Activated T-cell treated with anti-CD3 and anti-CD28 coated beads, Interleukin-2, amount 50 U/mL, for 4 hours (primary cell): ENCODE measurements at regions not wholly inside any gene's neighbourhood (a gene's known extent, or its start where the extent isn't known, plus 50 kb on each side); places are given as distances from the start of the nearest gene placed in this dataset.

ENCODE experiments used
- ATAC-seq, 2 donors: fragments of 200-7000 bp; cut with Tn5 transposase; one replicate each; pipeline ENCODE4 v1.10.0; 2021
- DNase-seq: peaks from one replicate; pipeline ENCODE4 v3.0.0-alpha.2; 2020
- H3K27me3 Mint-ChIP-seq: one replicate; pipeline ENCODE4 v1.8.0; 2021; ENCODE audit warnings: low read depth, mixed read lengths
- H3K36me3 Mint-ChIP-seq: one replicate; pipeline ENCODE4 v1.8.0; 2022; ENCODE audit warnings: mixed read lengths; ENCODE audit not compliant: insufficient read depth
- H3K4me1 Mint-ChIP-seq: one replicate; pipeline ENCODE4 v1.8.0; 2021; ENCODE audit warnings: low read depth, mixed read lengths
- H3K4me3 Mint-ChIP-seq: one replicate; pipeline ENCODE4 v1.8.0; 2021; ENCODE audit warnings: mild to moderate bottlenecking, moderate library complexity, mixed read lengths
- H3K9me3 Mint-ChIP-seq: one replicate; pipeline ENCODE4 v1.8.0; 2021; ENCODE audit warnings: mixed read lengths

- no peak overlapping the region for H3K4me3 Mint-ChIP-seq
- ATAC-seq, result no peak
- H3K9me3 Mint-ChIP-seq, result no peaks in the 10 kb centered on the region
- no peak for DNase-seq
- no peaks in the 10 kb centered on the region for H3K4me1 Mint-ChIP-seq
- H3K27me3 Mint-ChIP-seq, result peaks cover 19% of the 10 kb centered on the region
- no peaks in the 10 kb centered on the region for H3K36me3 Mint-ChIP-seq
These were observed 71.1 kb upstream of the MAPRE2 start for GRCh38 chr18:34970106-34970505.

- DNase-seq (no peak), ATAC-seq (peak in 1 of 2 donors; percentile 50)
- H3K36me3 Mint-ChIP-seq, result no peaks in the 10 kb centered on the region
- no peaks in the 10 kb centered on the region for H3K9me3 Mint-ChIP-seq
- H3K4me3 Mint-ChIP-seq, result no peak overlapping the region
- peaks cover 28% of the 10 kb centered on the region for H3K27me3 Mint-ChIP-seq
- peaks cover 4% of the 10 kb centered on the region for H3K4me1 Mint-ChIP-seq
These were observed 69.9 kb upstream of the MAPRE2 start for GRCh38 chr18:34971313-34971712.

- DNase-seq, result no peak
- H3K4me1 Mint-ChIP-seq, result peaks cover 11% of the 10 kb centered on the region
- peaks cover 28% of the 10 kb centered on the region for H3K27me3 Mint-ChIP-seq
- H3K36me3 Mint-ChIP-seq, result no peaks in the 10 kb centered on the region
- no peak for ATAC-seq
- no peak overlapping the region for H3K4me3 Mint-ChIP-seq
- no peaks in the 10 kb centered on the region for H3K9me3 Mint-ChIP-seq
These were observed 68.3 kb upstream of the MAPRE2 start for GRCh38 chr18:34972765-34973414.

GRCh38 chr18:34976123-34976522 is 65.1 kb upstream of the MAPRE2 start:
- Mint-ChIP-seq H3K4me3 (peak overlapping the region; percentile 79), H3K27me3 (peaks cover 29% of the 10 kb centered on the region), H3K36me3 (no peaks in the 10 kb centered on the region), H3K4me1 (peaks cover 32% of the 10 kb centered on the region), H3K9me3 (no peaks in the 10 kb centered on the region)
- no peak for DNase-seq
- ATAC-seq, result no peak

GRCh38 chr18:34976534-34976898 is 64.7 kb upstream of the MAPRE2 start:
- Mint-ChIP-seq H3K27me3 (peaks cover 29% of the 10 kb centered on the region), H3K36me3 (no peaks in the 10 kb centered on the region), H3K9me3 (no peaks in the 10 kb centered on the region), H3K4me3 (peak overlapping the region; percentile 79), H3K4me1 (peaks cover 32% of the 10 kb centered on the region)
- DNase-seq, result no peak
- ATAC-seq, result no peak

- peaks cover 32% of the 10 kb centered on the region for H3K4me1 Mint-ChIP-seq
- peak; percentile 77 for DNase-seq
- H3K27me3 Mint-ChIP-seq, result peaks cover 29% of the 10 kb centered on the region
- no peaks in the 10 kb centered on the region for H3K36me3 Mint-ChIP-seq
- H3K4me3 Mint-ChIP-seq, result peak overlapping the region; percentile 79
- no peaks in the 10 kb centered on the region for H3K9me3 Mint-ChIP-seq
- ATAC-seq, result peak; percentile 71 to 75
These were observed 64.0 kb upstream of the MAPRE2 start for GRCh38 chr18:34976899-34977837.

GRCh38 chr18:34977838-34978532 is 63.2 kb upstream of the MAPRE2 start:
- peak; percentile 16 to 28 for ATAC-seq
- H3K36me3 Mint-ChIP-seq, result no peaks in the 10 kb centered on the region
- H3K27me3 Mint-ChIP-seq, result peaks cover 29% of the 10 kb centered on the region
- peaks cover 32% of the 10 kb centered on the region for H3K4me1 Mint-ChIP-seq
- H3K4me3 Mint-ChIP-seq, result peak overlapping the region; percentile 79
- H3K9me3 Mint-ChIP-seq, result no peaks in the 10 kb centered on the region
- peak; percentile 27 for DNase-seq

- Mint-ChIP-seq H3K27me3 (peaks cover 24% of the 10 kb centered on the region), H3K4me3 (peak overlapping the region; percentile 79), H3K4me1 (peaks cover 32% of the 10 kb centered on the region), H3K36me3 (no peaks in the 10 kb centered on the region), H3K9me3 (no peaks in the 10 kb centered on the region)
- ATAC-seq (peak in 1 of 2 donors; percentile 1), DNase-seq (no peak)
These were observed 62.7 kb upstream of the MAPRE2 start for GRCh38 chr18:34978533-34978893.

- peak; percentile 75 to 77 for ATAC-seq
- H3K9me3 Mint-ChIP-seq, result no peaks in the 10 kb centered on the region
These were observed 62.1 kb upstream of the MAPRE2 start for GRCh38 chr18:34978953-34979608.

GRCh38 chr18:34981487-34981886 is 59.7 kb upstream of the MAPRE2 start:
- Mint-ChIP-seq H3K27me3 (peaks cover 3% of the 10 kb centered on the region), H3K4me1 (peaks cover 25% of the 10 kb centered on the region), H3K4me3 (no peak overlapping the region), H3K9me3 (no peaks in the 10 kb centered on the region), H3K36me3 (no peaks in the 10 kb centered on the region)
- ATAC-seq (no peak), DNase-seq (no peak)

More at GRCh38 chr18:34978953-34979608, 62.1 kb upstream of the MAPRE2 start:
- no peaks in the 10 kb centered on the region for H3K36me3 Mint-ChIP-seq
- H3K4me3 Mint-ChIP-seq, result peak overlapping the region; percentile 79
- H3K27me3 Mint-ChIP-seq, result peaks cover 20% of the 10 kb centered on the region
- H3K4me1 Mint-ChIP-seq, result peaks cover 32% of the 10 kb centered on the region
- peak; percentile 69 for DNase-seq

GRCh38 chr18:34985963-34986362 is 55.2 kb upstream of the MAPRE2 start:
- ATAC-seq (no peak), DNase-seq (no peak)
- Mint-ChIP-seq H3K27me3 (no peaks in the 10 kb centered on the region), H3K4me3 (no peak overlapping the region), H3K4me1 (no peaks in the 10 kb centered on the region), H3K36me3 (no peaks in the 10 kb centered on the region), H3K9me3 (no peaks in the 10 kb centered on the region)

GRCh38 chr18:34990597-34990996 is 50.6 kb upstream of the MAPRE2 start:
- no peak for DNase-seq
- Mint-ChIP-seq H3K4me3 (no peak overlapping the region), H3K9me3 (no peaks in the 10 kb centered on the region), H3K27me3 (no peaks in the 10 kb centered on the region), H3K4me1 (peaks cover 3% of the 10 kb centered on the region), H3K36me3 (peaks cover 2% of the 10 kb centered on the region)
- ATAC-seq, result no peak

GRCh38 chr18:34991152-34991551 is 50.1 kb upstream of the MAPRE2 start:
- no peak for ATAC-seq
- Mint-ChIP-seq H3K36me3 (peaks cover 2% of the 10 kb centered on the region), H3K27me3 (no peaks in the 10 kb centered on the region), H3K4me3 (no peak overlapping the region), H3K4me1 (peaks cover 3% of the 10 kb centered on the region), H3K9me3 (no peaks in the 10 kb centered on the region)
- DNase-seq, result no peak
